ENCODE measurements at regions not wholly inside any gene's neighbourhood (a gene's known extent, or its start where the extent isn't known, plus 50 kb on each side); places are given as distances from the start of the nearest gene placed in this dataset.

DNA sequence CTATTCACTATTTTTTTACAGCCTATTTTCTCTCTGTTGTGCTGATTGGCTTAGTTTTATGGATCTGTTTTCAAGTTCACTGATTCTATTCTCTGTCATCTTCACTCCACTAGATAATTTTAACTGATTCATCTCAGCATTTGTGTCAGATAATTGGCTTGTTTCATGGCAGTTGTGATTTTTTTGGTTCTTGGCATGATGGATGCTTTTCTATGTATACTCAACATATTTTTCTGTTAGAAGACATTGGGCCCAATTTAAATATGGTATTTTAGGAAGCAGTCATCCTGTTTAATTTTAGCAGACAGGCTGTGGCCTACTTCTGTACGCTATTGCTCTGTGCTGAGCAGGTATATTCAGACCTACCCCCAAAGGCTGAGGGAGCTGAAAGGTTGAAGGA is 1865.3 kb upstream of the ACO1 start:
- Histone ChIP-seq H3K27me3 (replicated peaks; ENCODE audit: insufficient read depth) (no peaks in the 10 kb centered on the region), H3K27ac (no peak overlapping the region), H3K4me1 (replicated peaks) (no peaks in the 10 kb centered on the region), H3K4me3 (no peak overlapping the region), H3K9me3 (no peaks in the 10 kb centered on the region), H3K36me3 (no peaks in the 10 kb centered on the region)
- DNase-seq (ENCODE audit: low spot score), result no peak
- TF ChIP-seq, protein P1, sequence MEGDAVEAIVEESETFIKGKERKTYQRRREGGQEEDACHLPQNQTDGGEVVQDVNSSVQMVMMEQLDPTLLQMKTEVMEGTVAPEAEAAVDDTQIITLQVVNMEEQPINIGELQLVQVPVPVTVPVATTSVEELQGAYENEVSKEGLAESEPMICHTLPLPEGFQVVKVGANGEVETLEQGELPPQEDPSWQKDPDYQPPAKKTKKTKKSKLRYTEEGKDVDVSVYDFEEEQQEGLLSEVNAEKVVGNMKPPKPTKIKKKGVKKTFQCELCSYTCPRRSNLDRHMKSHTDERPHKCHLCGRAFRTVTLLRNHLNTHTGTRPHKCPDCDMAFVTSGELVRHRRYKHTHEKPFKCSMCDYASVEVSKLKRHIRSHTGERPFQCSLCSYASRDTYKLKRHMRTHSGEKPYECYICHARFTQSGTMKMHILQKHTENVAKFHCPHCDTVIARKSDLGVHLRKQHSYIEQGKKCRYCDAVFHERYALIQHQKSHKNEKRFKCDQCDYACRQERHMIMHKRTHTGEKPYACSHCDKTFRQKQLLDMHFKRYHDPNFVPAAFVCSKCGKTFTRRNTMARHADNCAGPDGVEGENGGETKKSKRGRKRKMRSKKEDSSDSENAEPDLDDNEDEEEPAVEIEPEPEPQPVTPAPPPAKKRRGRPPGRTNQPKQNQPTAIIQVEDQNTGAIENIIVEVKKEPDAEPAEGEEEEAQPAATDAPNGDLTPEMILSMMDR (IDR thresholded peaks at IDR 0.05), result no peak
- TF ChIP-seq POLR2A (IDR thresholded peaks at IDR 0.05) (no peak), POLR2AphosphoS5 (IDR thresholded peaks at IDR 0.05) (no peak)
- intact Hi-C loops (cut with DNase I), result no loop called here
- 77% methylated on average over 1 of the region's 1 CpG for WGBS

DNA sequence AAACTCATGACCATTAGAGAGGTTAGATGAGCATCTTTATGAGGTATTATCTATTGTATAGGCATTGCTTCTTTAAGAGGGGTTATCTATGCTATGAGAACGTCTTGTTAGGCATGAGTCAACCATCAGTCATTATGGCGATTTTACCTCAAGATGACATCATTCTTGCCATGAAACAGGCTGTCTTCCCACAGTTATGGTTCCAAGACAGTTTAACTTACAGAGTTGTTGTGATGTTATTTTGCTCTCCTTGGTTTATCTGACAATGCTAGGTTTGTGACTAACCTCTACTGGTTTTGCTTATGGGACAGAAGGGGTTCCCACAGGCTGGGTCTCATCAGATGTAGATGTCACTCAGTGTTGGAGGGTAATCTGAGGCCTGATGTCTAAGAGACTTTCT is 1864.7 kb upstream of the ACO1 start:
- no peak overlapping the region for H3K27ac ChIP-seq
- no peak overlapping the region for H3K4me3 ChIP-seq
- H3K36me3 ChIP-seq, result no peaks in the 10 kb centered on the region
- DNase-seq (ENCODE audit: low spot score), result no peak
- intact Hi-C loops (cut with DNase I), result no loop called here
- WGBS, result 55% methylated on average over 2 of the region's 2 CpGs
- H3K9me3 ChIP-seq, result no peaks in the 10 kb centered on the region
- TF ChIP-seq, protein P1 (IDR thresholded peaks at IDR 0.05), result no peak
- TF ChIP-seq POLR2AphosphoS5 (IDR thresholded peaks at IDR 0.05) (no peak), POLR2A (IDR thresholded peaks at IDR 0.05) (no peak)
- H3K4me1 ChIP-seq (replicated peaks), result no peaks in the 10 kb centered on the region
- no peaks in the 10 kb centered on the region for H3K27me3 ChIP-seq (replicated peaks; ENCODE audit: insufficient read depth)

DNA sequence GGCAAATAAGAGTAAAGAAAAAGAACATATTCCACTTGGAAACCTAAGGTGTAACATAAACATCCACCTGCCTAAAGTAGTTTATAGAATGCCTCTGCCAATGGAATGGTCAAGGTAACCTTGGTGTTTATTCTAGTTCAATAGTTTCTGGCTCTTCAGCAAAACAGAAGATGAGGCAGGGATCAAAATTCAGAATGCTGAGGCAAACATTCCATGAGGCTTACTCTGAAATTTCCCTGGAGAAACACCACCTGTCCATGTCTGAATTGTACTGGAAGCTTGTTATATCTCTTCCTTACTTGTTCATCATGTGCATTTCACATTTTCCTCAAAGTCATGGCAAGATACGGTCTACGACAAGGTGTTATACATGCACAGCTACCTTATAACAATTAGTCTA is 1862.4 kb upstream of the ACO1 start:
- H3K4me3 ChIP-seq, result no peak overlapping the region
- intact Hi-C loops (cut with DNase I), result no loop called here
- no peak for DNase-seq (ENCODE audit: low spot score)
- WGBS, result 74% methylated on average over 2 of the region's 2 CpGs
- H3K27ac ChIP-seq, result no peak overlapping the region
- H3K36me3 ChIP-seq, result no peaks in the 10 kb centered on the region
- no peaks in the 10 kb centered on the region for H3K9me3 ChIP-seq
- TF ChIP-seq POLR2A (IDR thresholded peaks at IDR 0.05), result no peak
- no peak for TF ChIP-seq POLR2AphosphoS5 (IDR thresholded peaks at IDR 0.05)
- TF ChIP-seq, protein P1 (IDR thresholded peaks at IDR 0.05), result no peak
- H3K4me1 ChIP-seq (replicated peaks), result no peaks in the 10 kb centered on the region
- no peaks in the 10 kb centered on the region for H3K27me3 ChIP-seq (replicated peaks; ENCODE audit: insufficient read depth)

DNA sequence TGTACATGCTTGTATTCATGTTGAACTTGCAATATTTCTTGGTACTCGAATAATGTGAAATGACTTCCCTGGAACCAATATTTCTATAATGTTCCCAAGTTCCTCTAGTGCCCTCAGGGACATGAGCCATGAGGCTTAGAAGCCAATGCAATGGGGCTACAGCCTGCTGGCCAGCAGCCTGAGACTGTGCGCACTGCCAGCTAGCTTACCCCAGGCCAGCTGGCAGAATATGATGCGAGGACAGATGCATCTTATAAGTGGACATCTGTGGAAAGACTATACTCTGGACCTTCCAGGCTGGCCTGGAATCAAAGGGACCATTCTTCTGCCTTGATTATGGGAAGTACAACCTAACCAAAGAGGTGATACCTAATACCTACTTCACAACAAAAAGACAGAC is 1862.0 kb upstream of the ACO1 start:
- intact Hi-C loops (cut with DNase I), result no loop called here

DNA sequence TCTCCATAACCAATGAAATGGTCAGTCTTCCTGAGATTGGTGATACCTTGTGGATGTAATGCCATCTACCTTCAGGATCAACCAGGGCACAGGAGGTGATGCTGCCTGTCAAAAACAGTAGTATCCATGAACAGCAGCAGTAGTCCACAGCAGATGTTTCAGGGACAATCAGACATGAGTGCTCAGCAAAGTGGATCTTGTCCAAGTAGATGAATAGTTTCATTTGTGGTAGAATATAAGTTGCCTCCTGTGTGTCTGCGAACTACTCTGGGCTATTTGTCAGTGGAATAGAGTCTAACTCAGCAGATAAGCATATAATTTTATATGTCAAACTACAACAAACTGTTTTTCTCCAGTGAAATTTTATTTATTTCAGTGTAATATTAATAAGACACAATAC is 1860.1 kb upstream of the ACO1 start:
- WGBS, result 86% methylated on average over 1 of the region's 1 CpG
- no peaks in the 10 kb centered on the region for H3K36me3 ChIP-seq
- H3K27me3 ChIP-seq (replicated peaks; ENCODE audit: insufficient read depth), result no peaks in the 10 kb centered on the region
- intact Hi-C loops (cut with DNase I), result no loop called here
- H3K4me3 ChIP-seq, result no peak overlapping the region
- no peaks in the 10 kb centered on the region for H3K4me1 ChIP-seq (replicated peaks)
- H3K9me3 ChIP-seq, result no peaks in the 10 kb centered on the region
- DNase-seq (ENCODE audit: low spot score), result no peak
- TF ChIP-seq, protein P1 (IDR thresholded peaks at IDR 0.05), result no peak
- TF ChIP-seq POLR2A (IDR thresholded peaks at IDR 0.05), result no peak
- TF ChIP-seq POLR2AphosphoS5 (IDR thresholded peaks at IDR 0.05), result no peak
- no peak overlapping the region for H3K27ac ChIP-seq

More for the DNA sequence above, 1862.0 kb upstream of the ACO1 start:
- DNase-seq (ENCODE audit: low spot score), result no peak
- no peak overlapping the region for H3K4me3 ChIP-seq
- no peaks in the 10 kb centered on the region for H3K9me3 ChIP-seq
- WGBS, result 50% methylated on average over 3 of the region's 3 CpGs
- H3K4me1 ChIP-seq (replicated peaks), result no peaks in the 10 kb centered on the region
- TF ChIP-seq POLR2AphosphoS5 (IDR thresholded peaks at IDR 0.05) (no peak), POLR2A (IDR thresholded peaks at IDR 0.05) (no peak)
- TF ChIP-seq, protein P1 (IDR thresholded peaks at IDR 0.05), result no peak
- H3K27me3 ChIP-seq (replicated peaks; ENCODE audit: insufficient read depth), result no peaks in the 10 kb centered on the region
- H3K27ac ChIP-seq, result no peak overlapping the region
- no peaks in the 10 kb centered on the region for H3K36me3 ChIP-seq

Measured in prostate gland (tissue), 2 donors.